ENCODE measurements at regions not wholly inside any gene's neighbourhood (a gene's known extent, or its start where the extent isn't known, plus 50 kb on each side); places are given as distances from the start of the nearest gene placed in this dataset.

GRCh38 chr13:105052711-105053110, 1482.8 kb downstream of the EFNB2 start:
- H2BK12ac ChIP-seq (ENCODE audit: low read depth, low read length) = no peak overlapping the region
- no peaks in the 10 kb centered on the region for H4K20me1 ChIP-seq (replicated peaks in 1 of 2; ENCODE audit: control insufficient read depth in 1 of 2, insufficient read depth in 2 of 2, low read length in 2 of 2)
- H3K4ac ChIP-seq (replicated peaks; ENCODE audit: insufficient read length, low read depth, low read length) = no peak overlapping the region
- H3K4me2 ChIP-seq (ENCODE audit: insufficient read depth in 1 of 2, low read depth in 2 of 2, low read length in 2 of 2) = no peak overlapping the region
- no peak overlapping the region for H3K14ac ChIP-seq (ENCODE audit: insufficient read length)
- no peak overlapping the region; the same call in 1 of the 2 replicates for H2AFZ ChIP-seq (ENCODE audit: low read length)
- H3K79me2 ChIP-seq (ENCODE audit: control insufficient read depth in 1 of 2, insufficient read depth in 2 of 2, low read length in 2 of 2) = no peaks in the 10 kb centered on the region
- H3K4me3 ChIP-seq (ENCODE audit: extremely low read depth in 1 of 4, insufficient read depth in 2 of 4, low read depth in 3 of 4, low read length in 4 of 4) = no peak overlapping the region
- DNase-seq (ENCODE audit: low read depth in 1 of 2, low spot score in 2 of 2) (no peak), FAIRE-seq (no peak)
- no peak overlapping the region for H2BK20ac ChIP-seq (ENCODE audit: low read length)
- no peak overlapping the region for H3K56ac ChIP-seq (replicated peaks; ENCODE audit: insufficient read length, low read depth, low read length)
- H3K18ac ChIP-seq (ENCODE audit: extremely low read depth, low read length) = no peak overlapping the region
- no peak overlapping the region for H3K27ac ChIP-seq (ENCODE audit: low read depth, low read length)
- no peaks in the 10 kb centered on the region for H3K79me1 ChIP-seq (ENCODE audit: low read depth, low read length)
- H2AK5ac ChIP-seq (ENCODE audit: low read depth, low read length) = no peak overlapping the region
- ChIA-PET CTCF (ENCODE audit: partially characterized antibody) (no interaction called here), POLR2A (ENCODE audit: partially characterized antibody) (no interaction called here)
- H3K23me2 ChIP-seq (ENCODE audit: low read depth, low read length) = no peaks in the 10 kb centered on the region
- no peaks in the 10 kb centered on the region for H3K36me3 ChIP-seq (ENCODE audit: control insufficient read depth in 2 of 4, insufficient read depth in 4 of 4, low read length in 3 of 4)
- no peaks in the 10 kb centered on the region for H3K4me1 ChIP-seq (replicated peaks in 1 of 4; ENCODE audit: control insufficient read depth in 3 of 4, insufficient read depth in 4 of 4, low read length in 3 of 4)
- H4K91ac ChIP-seq (replicated peaks; ENCODE audit: insufficient read length, low read length) = no peak overlapping the region
- H3K9me3 ChIP-seq (ENCODE audit: insufficient read depth in 2 of 2, low read depth in 1 of 2, low read length in 1 of 2) = no peaks in the 10 kb centered on the region
- no peak overlapping the region for H2BK15ac ChIP-seq (ENCODE audit: low read length)
- H2BK5ac ChIP-seq (ENCODE audit: low read depth, low read length) = no peak overlapping the region
- H3K9ac ChIP-seq (replicated peaks in 1 of 4; ENCODE audit: extremely low read depth in 1 of 4, low read depth in 3 of 4, low read length in 3 of 4) = no peak overlapping the region
- no peak overlapping the region for H4K8ac ChIP-seq (ENCODE audit: extremely low read depth, insufficient read depth, low read length)
- no peak overlapping the region for H4K5ac ChIP-seq (ENCODE audit: insufficient read length, low read depth, low read length)
- H3K27me3 ChIP-seq (replicated peaks in 1 of 4; ENCODE audit: control insufficient read depth in 3 of 4, extremely low read depth in 1 of 4, insufficient read depth in 3 of 4, low read length in 3 of 4) = no peaks in the 10 kb centered on the region
- H3K23ac ChIP-seq (ENCODE audit: insufficient read length) = no peak overlapping the region
- WGBS, 2 experiments (ENCODE audit: extremely low coverage in 1 of 2, insufficient coverage in 1 of 2, insufficient read length in 1 of 2, insufficient replicate concordance in 2 of 2, low coverage in 1 of 2, low lambda C conversion rate in 2 of 2, missing lambda C conversion rate in 1 of 2) = 95% methylated on average over 4 of the region's 4 CpGs; no CpG with 5 or more reads in 1 of the 2 experiments
- H2BK120ac ChIP-seq (replicated peaks; ENCODE audit: low read depth, low read length) = no peak overlapping the region
- TF ChIP-seq CHD2 (IDR thresholded peaks at IDR 0.05; ENCODE audit: low read length) = no peak
- TF ChIP-seq SP1 (IDR thresholded peaks at IDR 0.05; ENCODE audit: low read depth, low read length) = no peak
- TF ChIP-seq SIN3A (conservative IDR thresholded peaks at IDR 0.05 in 1 of 2, IDR thresholded peaks at IDR 0.05 in 1 of 2; ENCODE audit: low read depth in 1 of 2, low read length in 2 of 2) = no peak
- no peak for TF ChIP-seq CBX8 (IDR thresholded peaks at IDR 0.05; ENCODE audit: borderline replicate concordance, low read depth, low read length)
- TF ChIP-seq PHF8 (conservative IDR thresholded peaks at IDR 0.05; ENCODE audit: low read depth, low read length) = no peak
- TF ChIP-seq CEBPB (IDR thresholded peaks at IDR 0.05; ENCODE audit: low read depth, low read length) = no peak
- no peak for TF ChIP-seq ZNF274 (IDR thresholded peaks at IDR 0.05; ENCODE audit: borderline replicate concordance, extremely low read depth, low read length)
- TF ChIP-seq TBP (IDR thresholded peaks at IDR 0.05; ENCODE audit: low read depth, low read length) = no peak
- no peak for TF ChIP-seq RAD21 (IDR thresholded peaks at IDR 0.05 in 1 of 2, conservative IDR thresholded peaks at IDR 0.05 in 1 of 2; ENCODE audit: low read depth in 2 of 2, low read length in 2 of 2)
- TF ChIP-seq BACH1 (IDR thresholded peaks at IDR 0.05; ENCODE audit: low read length) = no peak
- no peak for TF ChIP-seq GTF2F1 (IDR thresholded peaks at IDR 0.05; ENCODE audit: borderline replicate concordance, low read depth, low read length)
- TF ChIP-seq HDAC2 (IDR thresholded peaks at IDR 0.05; ENCODE audit: borderline replicate concordance in 1 of 2, low read depth in 2 of 2, low read length in 2 of 2) = no peak
- no peak for TF ChIP-seq SP2 (IDR thresholded peaks at IDR 0.05; ENCODE audit: low read length)
- TF ChIP-seq SUZ12 (IDR thresholded peaks at IDR 0.05; ENCODE audit: low read length) = no peak
- TF ChIP-seq TAF7 (optimal IDR thresholded peaks at IDR 0.05; ENCODE audit: borderline replicate concordance, low read depth, low read length) = no peak
